Eye (tissue), 1 donor: ENCODE measurements at regions not wholly inside any gene's neighbourhood (a gene's known extent, or its start where the extent isn't known, plus 50 kb on each side); places are given as distances from the start of the nearest gene placed in this dataset.
A peak's percentile ranks its signal among the peaks of the same experiment; 100 is the strongest.
"Not testable (repeated sequence)": the region's sequence is repeated elsewhere in the genome, so short reads cannot be mapped to it uniquely, and the experiment has no call there.

Experiments
- DNase-seq: peaks from one replicate; pipeline ENCODE4 v3.0.0-alpha.2; 2015

DNA sequence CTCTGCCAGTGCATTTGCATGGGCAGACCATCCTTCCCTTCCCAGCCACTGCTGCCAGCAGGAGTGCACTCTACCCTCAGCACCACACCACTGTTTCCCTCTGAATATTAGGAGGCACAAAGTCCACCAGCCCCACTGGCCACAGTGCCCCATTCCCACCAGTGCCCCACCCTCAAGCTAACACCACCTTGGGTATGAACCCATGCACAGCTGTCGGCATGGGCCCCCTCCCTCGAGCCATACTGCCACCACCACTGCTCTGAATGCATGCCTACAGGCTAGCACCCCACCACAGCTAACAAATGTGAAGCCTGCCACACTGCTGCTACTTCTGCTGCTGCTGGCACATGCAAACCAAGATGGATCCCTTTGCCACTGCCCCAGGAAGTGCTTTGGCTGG lies 810.4 kb downstream of the TRAM1L1 start:
- no peak for DNase-seq

- DNase-seq = no peak
Measured at GRCh38 chr4:116272336-116272735, 813.0 kb downstream of the TRAM1L1 start.

DNA sequence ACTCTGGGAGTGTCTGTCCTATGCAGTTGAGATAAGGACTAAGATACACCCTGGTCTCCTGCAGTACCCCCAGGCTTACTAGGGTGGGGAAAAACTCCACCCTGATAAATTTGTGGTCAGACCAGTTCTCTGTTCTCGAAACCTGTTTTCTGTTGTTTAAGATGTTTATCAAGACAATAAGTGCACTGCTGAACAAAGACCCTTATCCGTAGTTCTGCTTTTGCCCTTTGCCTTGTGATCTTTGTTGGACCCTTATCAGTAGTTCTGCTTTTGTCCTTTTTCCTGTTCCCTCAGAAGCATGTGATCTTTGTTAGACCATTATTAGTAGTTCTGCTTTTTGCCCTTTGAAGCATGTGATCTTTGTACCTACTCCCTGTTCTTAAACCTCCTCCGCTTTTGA lies 824.4 kb downstream of the TRAM1L1 start:
- DNase-seq = not testable (repeated sequence)

- no peak for DNase-seq
Measured at GRCh38 chr4:116244771-116245170, 840.6 kb downstream of the TRAM1L1 start.

DNA sequence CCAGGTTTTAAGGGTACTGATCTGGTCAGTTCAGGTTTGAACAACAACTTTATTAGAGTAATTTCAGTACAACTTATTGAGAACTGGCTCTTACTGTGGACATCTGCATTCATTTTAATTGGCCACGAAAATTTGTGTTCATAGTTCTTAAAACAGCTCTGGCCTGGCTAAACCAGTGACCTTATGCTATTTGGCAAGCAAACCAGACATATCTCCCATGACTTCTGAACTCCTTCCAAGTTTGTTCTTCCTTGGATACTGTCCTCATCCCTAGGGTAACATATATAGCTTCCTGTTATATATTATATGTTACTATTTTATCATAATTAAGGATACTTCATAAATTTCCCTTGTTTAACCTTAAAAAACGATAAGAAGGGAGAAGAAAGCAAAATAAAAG lies 841.9 kb downstream of the TRAM1L1 start:
- no peak for DNase-seq

GRCh38 chr4:116233971-116234370 lies 851.4 kb downstream of the TRAM1L1 start:
- no peak for DNase-seq

GRCh38 chr4:116231999-116232398 lies 853.4 kb downstream of the TRAM1L1 start:
- not testable (repeated sequence) for DNase-seq

DNA sequence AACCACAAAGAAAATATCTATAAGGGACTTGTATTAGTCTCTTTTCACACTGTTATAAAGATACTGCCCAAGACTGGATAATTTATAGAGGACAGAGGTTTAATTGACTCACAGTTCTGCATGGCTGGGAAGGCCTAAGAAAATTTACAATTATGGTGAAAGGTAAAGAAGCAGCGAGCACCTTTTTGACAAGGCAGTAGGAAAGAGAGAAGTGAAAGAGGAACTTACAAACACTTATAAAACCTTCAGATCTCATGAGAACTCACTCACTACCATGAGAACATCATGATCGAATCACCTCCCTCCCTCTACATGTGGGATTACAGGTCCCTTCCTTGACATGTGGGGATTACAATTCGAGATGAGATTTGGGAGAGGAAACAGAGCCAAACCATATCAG lies 856.0 kb downstream of the TRAM1L1 start:
- no peak for DNase-seq

DNA sequence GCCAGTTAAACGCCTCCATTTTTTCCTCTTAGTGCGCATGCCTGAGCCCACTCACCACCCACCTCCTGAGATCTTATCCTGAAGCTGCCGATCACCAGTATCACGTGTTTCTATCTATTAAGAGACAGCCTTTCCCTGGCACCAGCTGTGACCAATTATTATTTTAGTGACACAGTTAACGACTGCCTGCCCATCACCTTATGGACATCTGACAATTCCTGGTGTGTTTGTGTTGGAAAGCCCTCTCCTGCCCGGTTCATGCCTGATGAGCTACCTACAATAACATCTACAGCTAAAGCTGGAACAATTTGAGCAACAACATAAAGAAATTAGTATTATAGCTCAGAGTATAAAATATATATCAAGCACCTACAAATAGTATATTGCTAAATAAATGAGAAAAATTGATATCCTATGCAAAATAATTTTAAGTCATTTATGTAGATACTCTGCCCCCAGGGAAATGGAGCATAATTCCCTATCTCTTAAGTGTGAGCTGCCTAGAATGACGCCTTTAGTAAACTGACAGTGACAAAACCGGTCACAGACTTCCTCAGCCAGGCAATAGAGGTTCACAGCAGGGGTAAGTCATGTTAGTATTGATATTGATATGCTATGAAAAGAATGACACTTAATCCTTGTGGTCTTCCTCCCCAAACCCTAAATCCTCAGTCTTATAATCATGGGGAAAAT lies 862.2 kb downstream of the TRAM1L1 start:
- peak; percentile 64 for DNase-seq

- DNase-seq = no peak
Measured at GRCh38 chr4:116217781-116218180, 867.6 kb downstream of the TRAM1L1 start.

GRCh38 chr4:116215622-116216021 lies 869.8 kb downstream of the TRAM1L1 start:
- DNase-seq = no peak

- no peak for DNase-seq
Measured at GRCh38 chr4:116202524-116202923, 882.9 kb downstream of the TRAM1L1 start.

- no peak for DNase-seq
Measured at GRCh38 chr4:116197317-116197809, 888.0 kb downstream of the TRAM1L1 start.

- DNase-seq = no peak
Measured at GRCh38 chr4:116183241-116183640, 902.1 kb downstream of the TRAM1L1 start.

- peak; percentile 63 for DNase-seq
Measured at GRCh38 chr4:116180157-116180601, 905.2 kb downstream of the TRAM1L1 start.

- not testable (repeated sequence) for DNase-seq
Measured at GRCh38 chr4:116151371-116151770, 934.0 kb downstream of the TRAM1L1 start.

GRCh38 chr4:116150152-116150551 lies 935.2 kb downstream of the TRAM1L1 start:
- DNase-seq = no peak

DNA sequence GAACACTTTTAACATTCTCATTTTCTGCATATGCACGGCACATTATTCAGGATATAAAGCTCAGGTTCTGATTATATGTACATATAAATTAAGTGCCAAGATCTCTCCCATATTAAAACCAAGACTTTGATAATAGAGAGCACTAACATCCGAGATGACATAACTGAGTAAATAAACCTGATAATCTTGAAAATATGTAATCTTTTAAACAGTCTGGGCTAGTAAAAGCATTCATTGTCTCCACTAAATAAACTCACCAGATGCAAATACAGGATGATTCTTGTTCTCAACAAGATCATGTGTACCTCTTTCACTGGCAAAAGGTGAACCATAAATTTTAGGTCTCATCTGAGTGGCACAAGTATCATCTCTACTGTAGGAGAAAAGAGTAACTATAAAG lies 942.2 kb downstream of the TRAM1L1 start:
- DNase-seq = no peak

DNA sequence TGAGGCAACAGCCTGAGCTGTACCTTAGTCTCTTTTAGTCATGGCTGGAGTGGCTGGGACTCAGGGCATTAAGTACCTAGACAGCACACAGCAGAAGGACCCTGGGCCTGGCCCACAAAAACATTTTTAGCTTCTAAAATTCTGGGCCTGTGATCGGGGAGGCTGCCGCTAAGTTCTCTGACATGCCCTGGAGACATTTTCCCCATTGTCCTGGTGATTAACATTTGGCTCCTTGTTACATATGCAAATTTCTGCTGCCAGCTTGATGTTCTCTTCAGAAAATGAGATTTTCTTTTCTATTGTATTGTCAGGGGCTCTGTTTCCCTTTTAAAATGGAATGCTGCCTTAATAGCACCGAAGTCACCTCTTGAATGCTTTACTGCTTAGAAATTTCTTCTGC lies 952.4 kb downstream of the TRAM1L1 start:
- no peak for DNase-seq

- no peak for DNase-seq
Measured at GRCh38 chr4:116126794-116127193, 958.6 kb downstream of the TRAM1L1 start.

- no peak for DNase-seq
Measured at GRCh38 chr4:116122124-116122523, 963.3 kb downstream of the TRAM1L1 start.

DNA sequence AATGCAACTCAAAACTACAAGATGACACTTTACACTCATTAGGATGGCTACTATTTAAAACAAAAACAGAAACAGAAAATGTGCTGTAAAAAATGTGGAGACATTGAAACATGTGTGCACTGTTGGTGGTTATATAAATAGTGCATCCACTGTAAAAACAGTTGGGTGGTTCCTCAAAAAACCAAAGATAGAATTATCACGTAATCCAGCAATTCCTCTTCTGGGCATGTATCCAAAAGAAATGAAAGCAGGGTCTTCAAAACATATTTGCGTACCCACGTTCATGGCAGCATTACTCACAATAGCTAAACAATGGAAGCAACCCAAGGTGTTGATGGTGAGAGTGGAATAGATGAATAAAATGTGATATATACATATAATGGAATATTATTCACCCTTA lies 967.2 kb downstream of the TRAM1L1 start:
- no peak for DNase-seq

DNA sequence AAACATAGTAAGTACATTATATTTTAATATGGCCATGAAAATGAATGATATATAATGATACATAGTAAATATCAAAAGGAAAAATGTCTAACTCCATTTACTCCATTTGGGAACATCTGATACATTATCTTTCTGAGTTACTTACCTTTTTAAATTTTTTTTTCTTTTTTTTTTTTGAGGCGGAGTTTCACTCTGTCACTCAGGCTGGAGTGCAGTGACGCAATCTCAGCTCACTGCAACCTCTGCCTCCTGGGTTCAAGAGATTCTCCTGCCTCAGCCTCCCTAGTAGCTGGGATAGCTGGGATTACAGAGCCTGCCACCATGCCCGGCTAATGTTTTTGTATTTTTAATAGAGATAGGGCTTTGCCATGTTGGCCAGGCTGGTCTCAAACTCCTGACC lies 972.5 kb downstream of the TRAM1L1 start:
- not testable (repeated sequence) for DNase-seq

DNA sequence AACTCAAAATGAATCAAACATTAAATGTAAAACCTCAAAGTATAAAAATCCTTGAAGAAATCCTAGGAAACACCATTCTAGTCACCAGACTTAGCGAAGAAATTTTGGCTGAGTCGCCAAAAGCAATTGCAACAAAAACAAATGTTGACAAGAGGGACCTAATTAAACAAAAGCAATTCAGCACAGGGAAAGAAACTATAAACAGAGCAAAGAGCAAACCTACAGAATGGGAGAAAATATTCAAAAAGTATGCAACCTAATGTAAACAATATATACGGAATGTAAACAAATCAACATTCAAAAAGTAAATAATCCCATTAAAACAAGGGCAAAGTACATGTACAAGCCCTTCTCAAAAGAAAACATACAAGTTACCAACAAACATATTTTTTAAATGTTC lies 974.7 kb downstream of the TRAM1L1 start:
- DNase-seq = no peak

GRCh38 chr4:116108606-116109005 lies 976.8 kb downstream of the TRAM1L1 start:
- DNase-seq = no peak
